GM12878 (cell line): ENCODE measurements at regions not wholly inside any gene's neighbourhood (a gene's known extent, or its start where the extent isn't known, plus 50 kb on each side); places are given as distances from the start of the nearest gene placed in this dataset.

ENCODE experiments used
- ATAC-seq: fragments of 200-7000 bp; cut with Tn5 transposase; 3 replicates; pipeline ENCODE4 v1.9.1; 2020; ENCODE audit warnings: mild to moderate bottlenecking, moderate library complexity
- BruUV-seq: library from RNA; stranded (reverse); fragments of 400-500 nt; replicated peaks from 2 replicates; lab custom pipeline; 2021; lab: Mats Ljungman, UMichigan
- CTCF ChIA-PET: fragments of 300-600 bp; sonication (Branson Sonifier 250); formaldehyde crosslinking; extraction: SDS; loops from one replicate; lab custom pipeline; 2021; ENCODE audit warnings: inconsistent platforms; lab: Yijun Ruan, JAX
- POLR2A ChIA-PET: fragments of 350-600 bp; formaldehyde crosslinking; extraction: SDS; loops from one replicate; lab custom pipeline; 2021; ENCODE audit warnings: inconsistent platforms; lab: Charles Lee
- RAD21 ChIA-PET: fragments of 300-600 bp; sonication (Branson Sonifier 250); formaldehyde crosslinking; loops from one replicate; lab custom pipeline; 2023; ENCODE audit warnings: antibody characterized with exemption; ENCODE audit not compliant: unreplicated experiment; lab: Charles Lee
- SMC1A ChIA-PET: fragments of 300-600 bp; sonication (Branson Sonifier 250); formaldehyde crosslinking; loops from one replicate; lab custom pipeline; 2023; ENCODE audit not compliant: unreplicated experiment, uncharacterized antibody; lab: Charles Lee
- DNase-seq: peaks from one replicate; pipeline ENCODE4 v3.0.0-alpha.2; 2011; ENCODE audit warnings: low read depth, low spot score
- FAIRE-seq: peaks from 3 replicates; lab custom pipeline; 2011; peaks lifted over from hg19 to GRCh38; lab: Jason Lieb, UNC
- H2AFZ ChIP-seq: 2 replicates; pipeline ENCODE4 v1.6.0; 2011; ENCODE audit warnings: low read depth, low read length, control low read depth; ENCODE audit not compliant: control insufficient read depth
- H3K27ac ChIP-seq: 2 replicates; pipeline ENCODE4 v1.5.1; 2011; ENCODE audit warnings: control low read depth; ENCODE audit not compliant: control insufficient read depth, insufficient read depth
- H3K27me3 ChIP-seq, 2 experiments: replicated peaks in 1 of 2; 2 replicates each; pipeline versions ENCODE4 v1.6.0 to v1.6.1; 2011; ENCODE audit warnings: low read length in 1 of 2; ENCODE audit not compliant: control insufficient read depth in 2 of 2, insufficient read depth in 2 of 2
- H3K36me3 ChIP-seq, 2 experiments: 2 replicates each; pipeline ENCODE4 v1.5.1; 2011; ENCODE audit warnings: low read length in 1 of 2; ENCODE audit not compliant: control insufficient read depth in 2 of 2, insufficient read depth in 2 of 2
- H3K4me1 ChIP-seq: 2 replicates; pipeline ENCODE4 v1.6.1; 2011; ENCODE audit warnings: mild to moderate bottlenecking, low read length, moderate library complexity, mixed read lengths; ENCODE audit not compliant: control insufficient read depth, insufficient read depth
- H3K4me2 ChIP-seq: 2 replicates; pipeline ENCODE4 v1.6.0; 2011; ENCODE audit warnings: control low read depth; ENCODE audit not compliant: control insufficient read depth, insufficient read depth
- H3K4me3 ChIP-seq: fragments of 200-600 bp; sonication (generic); 2 replicates; pipeline ENCODE4 v1.5.1; 2016
- H3K79me2 ChIP-seq: 2 replicates; pipeline ENCODE4 v1.6.0; 2011; ENCODE audit warnings: low read length; ENCODE audit not compliant: control insufficient read depth, insufficient read depth
- H3K9ac ChIP-seq: 2 replicates; pipeline ENCODE4 v1.8.0; 2011; ENCODE audit warnings: low read length, control low read depth, mixed read lengths; ENCODE audit not compliant: control insufficient read depth, insufficient read depth
- H3K9me3 ChIP-seq: replicated peaks from 3 replicates; pipeline ENCODE4 v1.5.1; 2011; ENCODE audit warnings: mild to moderate bottlenecking, low read length; ENCODE audit not compliant: control insufficient read depth, insufficient read depth
- H4K20me1 ChIP-seq: 2 replicates; pipeline ENCODE4 v1.6.0; 2011; ENCODE audit not compliant: control insufficient read depth, insufficient read depth
- EZH2 ChIP-seq: IDR thresholded peaks from 2 replicates; pipeline ENCODE4 v1.6.1; 2012; ENCODE audit warnings: low read depth, mild to moderate bottlenecking, control low read depth, inconsistent platforms, low read length, borderline replicate concordance; ENCODE audit not compliant: control insufficient read depth
- NFYB ChIP-seq: IDR thresholded peaks from 2 replicates; pipeline ENCODE4 v1.6.1; 2011; ENCODE audit warnings: low read depth, mild to moderate bottlenecking, low read length, improper control_type of control experiment, moderate library complexity; ENCODE audit not compliant: insufficient read depth
- NRF1 ChIP-seq: conservative IDR thresholded peaks from 2 replicates; pipeline ENCODE4 v1.6.1; 2011; ENCODE audit warnings: mild to moderate bottlenecking, low read depth, low read length, improper control_type of control experiment
- SRF ChIP-seq, 2 experiments: IDR thresholded peaks; 2 replicates each; pipeline ENCODE4 v1.6.1; 2011; ENCODE audit warnings: low read depth in 2 of 2, low read length in 2 of 2, mild to moderate bottlenecking in 1 of 2, moderate library complexity in 1 of 2
- ZBTB40 ChIP-seq: fragments of 450-650 bp; IDR thresholded peaks from 2 replicates; pipeline ENCODE4 v1.6.1; 2016; ENCODE audit warnings: mild to moderate bottlenecking, moderate library complexity, borderline replicate concordance
- ZNF24 ChIP-seq: fragments of 450-650 bp; IDR thresholded peaks from 2 replicates; pipeline ENCODE4 v1.6.1; 2017; ENCODE audit warnings: antibody characterized with exemption, mild to moderate bottlenecking
- ZZZ3 ChIP-seq: IDR thresholded peaks from 2 replicates; pipeline ENCODE4 v1.6.1; 2011; ENCODE audit warnings: low read depth; ENCODE audit not compliant: control insufficient read depth, insufficient read length
- WGBS: methylation state at CpG from one replicate; pipeline ENCODE4 v1.1.6; 2016; ENCODE audit warnings: low lambda C conversion rate; ENCODE audit not compliant: insufficient replicate concordance, insufficient coverage; ENCODE audit errors: missing lambda C conversion rate; 5-methylcytosine and 5-hydroxymethylcytosine counted together
- in situ Hi-C: fragments of 300-500 bp; cut with MboI; formaldehyde crosslinking; loops from 9 replicates; pipeline ENCODE4 v1.14.3; 2018; ENCODE audit warnings: mixed read lengths
- intact Hi-C: fragments of 100-400 bp; cut with micrococcal nuclease; formaldehyde crosslinking; loops from one replicate; pipeline ENCODE4 v1.14.2; 2022; ENCODE audit not compliant: unreplicated experiment

GRCh38 chr9:103471241-103471640 lies 476.1 kb downstream of the CYLC2 start:
- no peaks in the 10 kb centered on the region for H3K36me3 ChIP-seq
- no peak for FAIRE-seq
- no peak overlapping the region for H3K4me2 ChIP-seq
- no peak for ATAC-seq
- ChIA-PET SMC1A (no interaction called here), CTCF (no interaction called here), POLR2A (no interaction called here), RAD21 (no interaction called here)
- intact Hi-C loops (no loop called here), in situ Hi-C loops (no loop called here)
- DNase-seq = no peak
- H3K79me2 ChIP-seq = no peaks in the 10 kb centered on the region
- no peak overlapping the region for H3K27ac ChIP-seq
- no peak overlapping the region for H3K9ac ChIP-seq
- H3K9me3 ChIP-seq = no peaks in the 10 kb centered on the region
- H3K4me1 ChIP-seq = no peaks in the 10 kb centered on the region
- no peaks in the 10 kb centered on the region for H3K27me3 ChIP-seq
- no peak overlapping the region for H3K4me3 ChIP-seq
- 42% methylated on average over 3 of the region's 5 CpGs for WGBS
- TF ChIP-seq NRF1 (no peak), ZZZ3 (no peak), ZBTB40 (no peak), EZH2 (no peak), ZNF24 (no peak), SRF (IDR thresholded peaks at IDR 0.05; ENCODE audit: low read depth in 2 of 2, low read length in 2 of 2) (no peak), NFYB (no peak)
- BruUV-seq = no TSS peak
- no peak overlapping the region for H2AFZ ChIP-seq
- H4K20me1 ChIP-seq = no peaks in the 10 kb centered on the region
